GM12878 (cell line): ENCODE measurements at regions not wholly inside any gene's neighbourhood (a gene's known extent, or its start where the extent isn't known, plus 50 kb on each side); places are given as distances from the start of the nearest gene placed in this dataset.

Experiments used
- ATAC-seq: fragments of 200-7000 bp; cut with Tn5 transposase; 3 replicates; pipeline ENCODE4 v1.9.1; 2020; ENCODE audit warnings: mild to moderate bottlenecking, moderate library complexity
- BruUV-seq: library from RNA; stranded (reverse); fragments of 400-500 nt; replicated peaks from 2 replicates; lab custom pipeline; 2021; lab: Mats Ljungman, UMichigan
- CTCF ChIA-PET: fragments of 300-600 bp; sonication (Branson Sonifier 250); formaldehyde crosslinking; extraction: SDS; loops from one replicate; lab custom pipeline; 2021; ENCODE audit warnings: inconsistent platforms; lab: Yijun Ruan, JAX
- POLR2A ChIA-PET: fragments of 350-600 bp; formaldehyde crosslinking; extraction: SDS; loops from one replicate; lab custom pipeline; 2021; ENCODE audit warnings: inconsistent platforms; lab: Charles Lee
- RAD21 ChIA-PET: fragments of 300-600 bp; sonication (Branson Sonifier 250); formaldehyde crosslinking; loops from one replicate; lab custom pipeline; 2023; ENCODE audit warnings: antibody characterized with exemption; ENCODE audit not compliant: unreplicated experiment; lab: Charles Lee
- SMC1A ChIA-PET: fragments of 300-600 bp; sonication (Branson Sonifier 250); formaldehyde crosslinking; loops from one replicate; lab custom pipeline; 2023; ENCODE audit not compliant: unreplicated experiment, uncharacterized antibody; lab: Charles Lee
- DNase-seq: peaks from one replicate; pipeline ENCODE4 v3.0.0-alpha.2; 2011; ENCODE audit warnings: low read depth, low spot score
- FAIRE-seq: peaks from 3 replicates; lab custom pipeline; 2011; peaks lifted over from hg19 to GRCh38; lab: Jason Lieb, UNC
- H2AFZ ChIP-seq: 2 replicates; pipeline ENCODE4 v1.6.0; 2011; ENCODE audit warnings: low read depth, low read length, control low read depth; ENCODE audit not compliant: control insufficient read depth
- H3K27ac ChIP-seq: 2 replicates; pipeline ENCODE4 v1.5.1; 2011; ENCODE audit warnings: control low read depth; ENCODE audit not compliant: control insufficient read depth, insufficient read depth
- H3K27me3 ChIP-seq, 2 experiments: replicated peaks in 1 of 2; 2 replicates each; pipeline versions ENCODE4 v1.6.0 to v1.6.1; 2011; ENCODE audit warnings: low read length in 1 of 2; ENCODE audit not compliant: control insufficient read depth in 2 of 2, insufficient read depth in 2 of 2
- H3K36me3 ChIP-seq, 2 experiments: 2 replicates each; pipeline ENCODE4 v1.5.1; 2011; ENCODE audit warnings: low read length in 1 of 2; ENCODE audit not compliant: control insufficient read depth in 2 of 2, insufficient read depth in 2 of 2
- H3K4me1 ChIP-seq: 2 replicates; pipeline ENCODE4 v1.6.1; 2011; ENCODE audit warnings: mild to moderate bottlenecking, low read length, moderate library complexity, mixed read lengths; ENCODE audit not compliant: control insufficient read depth, insufficient read depth
- H3K4me2 ChIP-seq: 2 replicates; pipeline ENCODE4 v1.6.0; 2011; ENCODE audit warnings: control low read depth; ENCODE audit not compliant: control insufficient read depth, insufficient read depth
- H3K4me3 ChIP-seq: fragments of 200-600 bp; sonication (generic); 2 replicates; pipeline ENCODE4 v1.5.1; 2016
- H3K79me2 ChIP-seq: 2 replicates; pipeline ENCODE4 v1.6.0; 2011; ENCODE audit warnings: low read length; ENCODE audit not compliant: control insufficient read depth, insufficient read depth
- H3K9ac ChIP-seq: 2 replicates; pipeline ENCODE4 v1.8.0; 2011; ENCODE audit warnings: low read length, control low read depth, mixed read lengths; ENCODE audit not compliant: control insufficient read depth, insufficient read depth
- H3K9me3 ChIP-seq: replicated peaks from 3 replicates; pipeline ENCODE4 v1.5.1; 2011; ENCODE audit warnings: mild to moderate bottlenecking, low read length; ENCODE audit not compliant: control insufficient read depth, insufficient read depth
- H4K20me1 ChIP-seq: 2 replicates; pipeline ENCODE4 v1.6.0; 2011; ENCODE audit not compliant: control insufficient read depth, insufficient read depth
- BHLHE40 ChIP-seq, 2 experiments: fragments of 450-650 bp in 1 of 2; IDR thresholded peaks; 2 replicates each; pipeline ENCODE4 v1.6.1; 2011 to 2017; ENCODE audit warnings: low read depth in 2 of 2, borderline replicate concordance in 1 of 2, improper control_type of control experiment in 1 of 2, low read length in 1 of 2, mild to moderate bottlenecking in 1 of 2
- EGR1 ChIP-seq, 2 experiments: IDR thresholded peaks; 1 replicate in 1 of 2; 2 replicates in 1 of 2; pipeline ENCODE4 v1.6.1; 2011 to 2012; ENCODE audit warnings: low read depth in 2 of 2, low read length in 2 of 2, borderline replicate concordance in 1 of 2, mild to moderate bottlenecking in 1 of 2, moderate library complexity in 1 of 2
- EZH2 ChIP-seq: IDR thresholded peaks from 2 replicates; pipeline ENCODE4 v1.6.1; 2012; ENCODE audit warnings: low read depth, mild to moderate bottlenecking, control low read depth, inconsistent platforms, low read length, borderline replicate concordance; ENCODE audit not compliant: control insufficient read depth
- MTA2 ChIP-seq: fragments of 450-650 bp; IDR thresholded peaks from 2 replicates; pipeline ENCODE4 v1.6.1; 2016; ENCODE audit warnings: low read depth, mild to moderate bottlenecking, moderate library complexity
- MYC ChIP-seq: IDR thresholded peaks from 2 replicates; pipeline ENCODE4 v1.6.1; 2011; ENCODE audit warnings: mild to moderate bottlenecking, low read length, moderate library complexity, inconsistent platforms; ENCODE audit not compliant: insufficient read depth, insufficient replicate concordance, insufficient read length, severe bottlenecking
- RAD51 ChIP-seq: fragments of 450-650 bp; IDR thresholded peaks from 2 replicates; pipeline ENCODE4 v1.6.1; 2016; ENCODE audit warnings: moderate library complexity, mild to moderate bottlenecking, inconsistent platforms
- USF2 ChIP-seq: IDR thresholded peaks from 2 replicates; pipeline ENCODE4 v1.6.1; 2011; ENCODE audit warnings: low read depth, low read length, improper control_type of control experiment, borderline replicate concordance
- WGBS: methylation state at CpG from one replicate; pipeline ENCODE4 v1.1.6; 2016; ENCODE audit warnings: low lambda C conversion rate; ENCODE audit not compliant: insufficient replicate concordance, insufficient coverage; ENCODE audit errors: missing lambda C conversion rate; 5-methylcytosine and 5-hydroxymethylcytosine counted together
- in situ Hi-C: fragments of 300-500 bp; cut with MboI; formaldehyde crosslinking; loops from 9 replicates; pipeline ENCODE4 v1.14.3; 2018; ENCODE audit warnings: mixed read lengths
- intact Hi-C: fragments of 100-400 bp; cut with micrococcal nuclease; formaldehyde crosslinking; loops from one replicate; pipeline ENCODE4 v1.14.2; 2022; ENCODE audit not compliant: unreplicated experiment
- TF ChIP-seq, protein P1 (sequence below): fragments of 150-350 bp; IDR thresholded peaks from 2 replicates; pipeline ENCODE4 v1.6.1; 2016; ENCODE audit warnings: low read depth, low read length
- TF ChIP-seq, protein P2 (sequence below): IDR thresholded peaks from 2 replicates; pipeline ENCODE4 v1.6.1; 2011; ENCODE audit warnings: borderline replicate concordance, low read depth, mild to moderate bottlenecking, moderate library complexity, low read length; ENCODE audit not compliant: insufficient read depth, poor library complexity, severe bottlenecking

- TF ChIP-seq, protein P1, sequence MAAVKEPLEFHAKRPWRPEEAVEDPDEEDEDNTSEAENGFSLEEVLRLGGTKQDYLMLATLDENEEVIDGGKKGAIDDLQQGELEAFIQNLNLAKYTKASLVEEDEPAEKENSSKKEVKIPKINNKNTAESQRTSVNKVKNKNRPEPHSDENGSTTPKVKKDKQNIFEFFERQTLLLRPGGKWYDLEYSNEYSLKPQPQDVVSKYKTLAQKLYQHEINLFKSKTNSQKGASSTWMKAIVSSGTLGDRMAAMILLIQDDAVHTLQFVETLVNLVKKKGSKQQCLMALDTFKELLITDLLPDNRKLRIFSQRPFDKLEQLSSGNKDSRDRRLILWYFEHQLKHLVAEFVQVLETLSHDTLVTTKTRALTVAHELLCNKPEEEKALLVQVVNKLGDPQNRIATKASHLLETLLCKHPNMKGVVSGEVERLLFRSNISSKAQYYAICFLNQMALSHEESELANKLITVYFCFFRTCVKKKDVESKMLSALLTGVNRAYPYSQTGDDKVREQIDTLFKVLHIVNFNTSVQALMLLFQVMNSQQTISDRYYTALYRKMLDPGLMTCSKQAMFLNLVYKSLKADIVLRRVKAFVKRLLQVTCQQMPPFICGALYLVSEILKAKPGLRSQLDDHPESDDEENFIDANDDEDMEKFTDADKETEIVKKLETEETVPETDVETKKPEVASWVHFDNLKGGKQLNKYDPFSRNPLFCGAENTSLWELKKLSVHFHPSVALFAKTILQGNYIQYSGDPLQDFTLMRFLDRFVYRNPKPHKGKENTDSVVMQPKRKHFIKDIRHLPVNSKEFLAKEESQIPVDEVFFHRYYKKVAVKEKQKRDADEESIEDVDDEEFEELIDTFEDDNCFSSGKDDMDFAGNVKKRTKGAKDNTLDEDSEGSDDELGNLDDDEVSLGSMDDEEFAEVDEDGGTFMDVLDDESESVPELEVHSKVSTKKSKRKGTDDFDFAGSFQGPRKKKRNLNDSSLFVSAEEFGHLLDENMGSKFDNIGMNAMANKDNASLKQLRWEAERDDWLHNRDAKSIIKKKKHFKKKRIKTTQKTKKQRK = no peak
- TF ChIP-seq EGR1 (IDR thresholded peaks at IDR 0.05; ENCODE audit: borderline replicate concordance in 1 of 2, low read depth in 2 of 2, low read length in 2 of 2) (no peak), MYC (no peak)
Observed at GRCh38 chr1:204742676-204743251, 57.2 kb upstream of the LRRN2 start (continued).

GRCh38 chr1:204744107-204744779, 58.7 kb upstream of the LRRN2 start:
- TF ChIP-seq BHLHE40 (IDR thresholded peaks at IDR 0.05; ENCODE audit: borderline replicate concordance in 1 of 2, low read depth in 2 of 2, low read length in 1 of 2) (no peak), MTA2 (no peak), RAD51 (no peak), EZH2 (no peak), USF2 (no peak)
- TF ChIP-seq, protein P2, sequence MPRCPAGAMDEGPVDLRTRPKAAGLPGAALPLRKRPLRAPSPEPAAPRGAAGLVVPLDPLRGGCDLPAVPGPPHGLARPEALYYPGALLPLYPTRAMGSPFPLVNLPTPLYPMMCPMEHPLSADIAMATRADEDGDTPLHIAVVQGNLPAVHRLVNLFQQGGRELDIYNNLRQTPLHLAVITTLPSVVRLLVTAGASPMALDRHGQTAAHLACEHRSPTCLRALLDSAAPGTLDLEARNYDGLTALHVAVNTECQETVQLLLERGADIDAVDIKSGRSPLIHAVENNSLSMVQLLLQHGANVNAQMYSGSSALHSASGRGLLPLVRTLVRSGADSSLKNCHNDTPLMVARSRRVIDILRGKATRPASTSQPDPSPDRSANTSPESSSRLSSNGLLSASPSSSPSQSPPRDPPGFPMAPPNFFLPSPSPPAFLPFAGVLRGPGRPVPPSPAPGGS = no peak
- H3K36me3 ChIP-seq = no peaks in the 10 kb centered on the region
- BruUV-seq = no TSS peak
- ATAC-seq = no peak
- DNase-seq = no peak
- in situ Hi-C loops = no loop called here
- no peaks in the 10 kb centered on the region; a peak in 1 of 4 replicates for H3K27me3 ChIP-seq
- no peak overlapping the region for H3K27ac ChIP-seq
- RAD21 ChIA-PET = no interaction called here
- intact Hi-C loops = no loop called here
- H3K9ac ChIP-seq = no peak overlapping the region
- WGBS = 18% methylated on average over 7 of the region's 7 CpGs
- H3K9me3 ChIP-seq = no peaks in the 10 kb centered on the region; the same call in 2 of the 3 replicates
- no peaks in the 10 kb centered on the region for H4K20me1 ChIP-seq
- CTCF ChIA-PET = interaction anchor here (0.6 to 12.3 kb wide), 10 partner anchors 9 to 178 kb away, joined by 3 to 134 read pairs (median 4); no protein-coding TSS in a partner anchor
- no peak overlapping the region for H3K4me2 ChIP-seq
- no peak for FAIRE-seq
- H3K79me2 ChIP-seq = no peaks in the 10 kb centered on the region
- H3K4me1 ChIP-seq = no peaks in the 10 kb centered on the region
- H2AFZ ChIP-seq = no peak overlapping the region
- H3K4me3 ChIP-seq = no peak overlapping the region
- SMC1A ChIA-PET = interaction anchor here (1.5 kb wide), 1 partner anchor 12 kb away, joined by 7 read pairs; no protein-coding TSS in a partner anchor
- POLR2A ChIA-PET = interaction anchor here (0.7 kb wide), 1 partner anchor 10 kb away, joined by 4 read pairs; no protein-coding TSS in a partner anchor
